BJ (cell line): ENCODE measurements at regions not wholly inside any gene's neighbourhood (a gene's known extent, or its start where the extent isn't known, plus 50 kb on each side); places are given as distances from the start of the nearest gene placed in this dataset.

Source experiments
- CTCF ChIA-PET: fragments of 350-600 bp; formaldehyde crosslinking; extraction: SDS; loops from one replicate; lab custom pipeline; 2021; ENCODE audit warnings: antibody characterized with exemption, inconsistent platforms; lab: Yijun Ruan, JAX
- POLR2A ChIA-PET: fragments of 300-600 bp; sonication (Branson Sonifier 250); formaldehyde crosslinking; extraction: SDS; loops from one replicate; lab custom pipeline; 2021; ENCODE audit warnings: antibody characterized with exemption; lab: Charles Lee
- DNase-seq: peaks from one replicate; pipeline ENCODE4 v3.0.0-alpha.2; 2011; ENCODE audit warnings: low read depth
- H3K27me3 ChIP-seq: 2 replicates; pipeline ENCODE4 v1.6.0; 2011; ENCODE audit warnings: low read length; ENCODE audit not compliant: control insufficient read depth, insufficient read depth
- H3K36me3 ChIP-seq: 2 replicates; pipeline ENCODE4 v1.5.1; 2011; ENCODE audit warnings: low read length; ENCODE audit not compliant: control insufficient read depth, insufficient read depth
- H3K4me3 ChIP-seq: 2 replicates; pipeline ENCODE4 v1.5.1; 2011; ENCODE audit warnings: low read depth, mild to moderate bottlenecking, control low read depth, low read length
- TF ChIP-seq, protein P1 (sequence below): IDR thresholded peaks from 2 replicates; pipeline ENCODE4 v1.5.1; 2011; ENCODE audit warnings: low read depth, mild to moderate bottlenecking, control low read depth, inconsistent platforms, low read length, moderate library complexity; ENCODE audit not compliant: insufficient read depth

DNA sequence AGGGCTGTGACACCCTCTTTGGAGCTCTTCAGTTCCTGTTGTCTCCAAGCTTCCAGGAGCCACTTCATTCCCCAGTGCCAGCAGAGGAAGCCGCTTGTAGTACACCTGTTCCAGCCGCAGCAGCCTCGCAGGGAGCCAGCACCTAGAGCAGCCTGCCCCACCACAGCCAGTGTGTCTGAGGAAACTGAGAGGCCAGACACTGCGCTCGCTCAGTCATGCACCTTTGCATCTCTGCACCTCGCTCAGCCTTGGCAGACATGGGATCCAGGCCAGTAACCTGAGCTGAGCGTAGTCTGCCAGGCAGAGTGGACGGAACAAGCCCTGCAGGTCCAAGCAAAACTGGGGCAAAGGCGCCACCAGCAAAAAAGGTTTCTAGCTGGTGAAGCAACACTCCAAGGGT lies 1072.1 kb downstream of the JRKL start:
- ChIA-PET POLR2A (no interaction called here), CTCF (no interaction called here)
- no peak overlapping the region for H3K4me3 ChIP-seq
- H3K27me3 ChIP-seq, result no peaks in the 10 kb centered on the region
- DNase-seq, result no peak
- TF ChIP-seq, protein P1, sequence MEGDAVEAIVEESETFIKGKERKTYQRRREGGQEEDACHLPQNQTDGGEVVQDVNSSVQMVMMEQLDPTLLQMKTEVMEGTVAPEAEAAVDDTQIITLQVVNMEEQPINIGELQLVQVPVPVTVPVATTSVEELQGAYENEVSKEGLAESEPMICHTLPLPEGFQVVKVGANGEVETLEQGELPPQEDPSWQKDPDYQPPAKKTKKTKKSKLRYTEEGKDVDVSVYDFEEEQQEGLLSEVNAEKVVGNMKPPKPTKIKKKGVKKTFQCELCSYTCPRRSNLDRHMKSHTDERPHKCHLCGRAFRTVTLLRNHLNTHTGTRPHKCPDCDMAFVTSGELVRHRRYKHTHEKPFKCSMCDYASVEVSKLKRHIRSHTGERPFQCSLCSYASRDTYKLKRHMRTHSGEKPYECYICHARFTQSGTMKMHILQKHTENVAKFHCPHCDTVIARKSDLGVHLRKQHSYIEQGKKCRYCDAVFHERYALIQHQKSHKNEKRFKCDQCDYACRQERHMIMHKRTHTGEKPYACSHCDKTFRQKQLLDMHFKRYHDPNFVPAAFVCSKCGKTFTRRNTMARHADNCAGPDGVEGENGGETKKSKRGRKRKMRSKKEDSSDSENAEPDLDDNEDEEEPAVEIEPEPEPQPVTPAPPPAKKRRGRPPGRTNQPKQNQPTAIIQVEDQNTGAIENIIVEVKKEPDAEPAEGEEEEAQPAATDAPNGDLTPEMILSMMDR, result no peak
- no peaks in the 10 kb centered on the region for H3K36me3 ChIP-seq

- Histone ChIP-seq H3K4me3 (no peak overlapping the region), H3K27me3 (no peaks in the 10 kb centered on the region), H3K36me3 (no peaks in the 10 kb centered on the region)
- no peak for DNase-seq
- TF ChIP-seq, protein P1, result no peak
- POLR2A ChIA-PET, result no interaction called here
- CTCF ChIA-PET, result interaction anchor here (0.5 kb wide), 1 partner anchor 17 kb away, joined by 3 read pairs; no protein-coding TSS in a partner anchor
Measured at GRCh38 chr11:97463891-97464290, 1074.1 kb downstream of the JRKL start.

DNA sequence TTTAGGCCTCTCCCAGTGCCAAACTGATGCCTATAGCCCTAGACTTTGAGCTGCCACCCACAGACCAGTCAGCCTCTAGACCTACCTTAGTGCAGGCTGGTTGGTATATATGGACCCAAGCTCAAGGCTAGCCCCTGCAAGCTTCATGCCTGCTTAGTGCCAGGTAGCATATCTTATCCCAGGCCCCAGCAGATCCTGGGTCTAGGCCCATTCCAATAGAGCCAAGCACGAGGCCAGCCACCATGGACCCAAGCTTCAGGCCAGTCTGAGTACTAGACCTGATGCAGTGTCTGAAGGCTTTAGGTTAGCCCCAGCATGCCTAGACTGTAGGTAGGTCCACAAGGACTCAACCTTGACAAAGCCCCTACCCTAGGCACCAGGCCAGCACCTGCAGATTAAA lies 1081.7 kb downstream of the JRKL start:
- POLR2A ChIA-PET, result no interaction called here
- H3K36me3 ChIP-seq, result no peaks in the 10 kb centered on the region
- TF ChIP-seq, protein P1, result no peak
- H3K4me3 ChIP-seq, result no peak overlapping the region
- H3K27me3 ChIP-seq, result no peaks in the 10 kb centered on the region
- DNase-seq, result no peak
- CTCF ChIA-PET, result no interaction called here

GRCh38 chr11:97487387-97487786 lies 1097.6 kb downstream of the JRKL start:
- Histone ChIP-seq H3K36me3 (no peaks in the 10 kb centered on the region), H3K27me3 (no peaks in the 10 kb centered on the region), H3K4me3 (no peak overlapping the region)
- DNase-seq, result no peak
- TF ChIP-seq, protein P1, result no peak
- ChIA-PET POLR2A (no interaction called here), CTCF (no interaction called here)

- ChIA-PET CTCF (no interaction called here), POLR2A (no interaction called here)
- Histone ChIP-seq H3K36me3 (no peaks in the 10 kb centered on the region), H3K4me3 (no peak overlapping the region), H3K27me3 (no peaks in the 10 kb centered on the region)
- TF ChIP-seq, protein P1, result no peak
- DNase-seq, result no peak
Measured at GRCh38 chr11:97498891-97499290, 1109.1 kb downstream of the JRKL start.
